ENCODE measurements at regions not wholly inside any gene's neighbourhood (a gene's known extent, or its start where the extent isn't known, plus 50 kb on each side); places are given as distances from the start of the nearest gene placed in this dataset.
"Not testable (repeated sequence)": the region's sequence is repeated elsewhere in the genome, so short reads cannot be mapped to it uniquely, and the experiment has no call there.

GRCh38 chr9:85302938-85303756, 438.6 kb downstream of the AGTPBP1 start:
- TF ChIP-seq CTCF (conservative IDR thresholded peaks at IDR 0.05) (no peak), ZFX (IDR thresholded peaks at IDR 0.05) (no peak)
- H3K27ac ChIP-seq = no peak overlapping the region

GRCh38 chr9:85298499-85298898, 443.3 kb downstream of the AGTPBP1 start:
- TF ChIP-seq ZFX (IDR thresholded peaks at IDR 0.05) = no peak
- H3K27ac ChIP-seq = no peak overlapping the region

GRCh38 chr9:85295244-85295643, 446.5 kb downstream of the AGTPBP1 start:
- not testable (repeated sequence) for H3K27ac ChIP-seq

- no peak for TF ChIP-seq CTCF (conservative IDR thresholded peaks at IDR 0.05)
- TF ChIP-seq ZFX (IDR thresholded peaks at IDR 0.05) = no peak
- no peak overlapping the region for H3K27ac ChIP-seq
Observed at GRCh38 chr9:85292261-85292660, 449.5 kb downstream of the AGTPBP1 start.

GRCh38 chr9:85291266-85291665, 450.5 kb downstream of the AGTPBP1 start:
- TF ChIP-seq ZFX (IDR thresholded peaks at IDR 0.05) (no peak), CTCF (conservative IDR thresholded peaks at IDR 0.05) (no peak)
- no peak overlapping the region for H3K27ac ChIP-seq

GRCh38 chr9:85290019-85290418, 451.7 kb downstream of the AGTPBP1 start:
- H3K27ac ChIP-seq = no peak overlapping the region
- TF ChIP-seq ZFX (IDR thresholded peaks at IDR 0.05) (no peak), CTCF (conservative IDR thresholded peaks at IDR 0.05) (no peak)

- no peak overlapping the region for H3K27ac ChIP-seq
- TF ChIP-seq ZFX (IDR thresholded peaks at IDR 0.05) (no peak), CTCF (conservative IDR thresholded peaks at IDR 0.05) (no peak)
Observed at GRCh38 chr9:85289142-85289541, 452.6 kb downstream of the AGTPBP1 start.

GRCh38 chr9:85283421-85283820, 458.3 kb downstream of the AGTPBP1 start:
- no peak overlapping the region for H3K27ac ChIP-seq
- TF ChIP-seq CTCF (conservative IDR thresholded peaks at IDR 0.05) (no peak), ZFX (IDR thresholded peaks at IDR 0.05) (no peak)
